GM21423 (cell line): ENCODE measurements at regions not wholly inside any gene's neighbourhood (a gene's known extent, or its start where the extent isn't known, plus 50 kb on each side); places are given as distances from the start of the nearest gene placed in this dataset.

Experiments
- ATAC-seq: cut with Tn5 transposase; IDR thresholded peaks from one replicate; pipeline ENCODE4 v1.9.1; 2021; ENCODE audit warnings: mild to moderate bottlenecking, moderate library complexity; ENCODE audit not compliant: unreplicated experiment

GRCh38 chr17:77507111-77507885, 366.5 kb downstream of the SEC14L1 start:
- no peak for ATAC-seq

- no peak for ATAC-seq
These were observed 367.4 kb downstream of the SEC14L1 start for GRCh38 chr17:77508047-77508715.

GRCh38 chr17:77509089-77509488, 368.3 kb downstream of the SEC14L1 start:
- no peak for ATAC-seq

- no peak for ATAC-seq
These were observed 368.8 kb downstream of the SEC14L1 start for GRCh38 chr17:77509599-77509998.

GRCh38 chr17:77510133-77510796, 369.5 kb downstream of the SEC14L1 start:
- ATAC-seq: no peak

GRCh38 chr17:77511514-77512061, 370.8 kb downstream of the SEC14L1 start:
- ATAC-seq: no peak

GRCh38 chr17:77512062-77512946, 371.5 kb downstream of the SEC14L1 start:
- ATAC-seq: no peak

- no peak for ATAC-seq
These were observed 372.3 kb downstream of the SEC14L1 start for GRCh38 chr17:77513045-77513444.

- no peak for ATAC-seq
These were observed 374.5 kb downstream of the SEC14L1 start for GRCh38 chr17:77515227-77515626.

- ATAC-seq: no peak
These were observed 376.1 kb downstream of the SEC14L1 start for GRCh38 chr17:77516902-77517301.

GRCh38 chr17:77521076-77521475, 380.3 kb downstream of the SEC14L1 start:
- no peak for ATAC-seq

GRCh38 chr17:77523540-77523939, 382.8 kb downstream of the SEC14L1 start:
- no peak for ATAC-seq

- ATAC-seq: no peak
These were observed 385.5 kb downstream of the SEC14L1 start for GRCh38 chr17:77526259-77526711.

- ATAC-seq: no peak
These were observed 386.1 kb downstream of the SEC14L1 start for GRCh38 chr17:77526728-77527350.

- ATAC-seq: no peak
These were observed 386.6 kb downstream of the SEC14L1 start for GRCh38 chr17:77527409-77527808.

- ATAC-seq: no peak
These were observed 387.2 kb downstream of the SEC14L1 start for GRCh38 chr17:77527836-77528505.

- no peak for ATAC-seq
These were observed 388.0 kb downstream of the SEC14L1 start for GRCh38 chr17:77528516-77529327.

GRCh38 chr17:77529328-77529650, 388.5 kb downstream of the SEC14L1 start:
- no peak for ATAC-seq

- no peak for ATAC-seq
These were observed 389.8 kb downstream of the SEC14L1 start for GRCh38 chr17:77530591-77530990.
